Parathyroid adenoma (tissue), 2 donors: ENCODE measurements at regions not wholly inside any gene's neighbourhood (a gene's known extent, or its start where the extent isn't known, plus 50 kb on each side); places are given as distances from the start of the nearest gene placed in this dataset.
"Not testable (repeated sequence)": the region's sequence is repeated elsewhere in the genome, so short reads cannot be mapped to it uniquely, and the experiment has no call there.

Experiments used
- H2AFZ ChIP-seq: fragments of 300-600 bp; sonication (generic); one replicate; pipeline ENCODE4 v1.7.0; 2017; ENCODE audit warnings: antibody characterized with exemption, mild to moderate bottlenecking
- H3K27ac ChIP-seq: fragments of 300-600 bp; sonication (generic); one replicate; pipeline ENCODE4 v1.7.0; 2017
- H3K27me3 ChIP-seq: fragments of 300-600 bp; sonication (generic); one replicate; pipeline ENCODE4 v1.7.0; 2017; ENCODE audit warnings: low read length; ENCODE audit not compliant: control insufficient read depth, insufficient read depth
- H3K36me3 ChIP-seq: fragments of 300-600 bp; sonication (generic); one replicate; pipeline ENCODE4 v1.7.0; 2017; ENCODE audit warnings: low read length; ENCODE audit not compliant: control insufficient read depth, insufficient read depth
- H3K4me1 ChIP-seq: fragments of 300-600 bp; sonication (generic); one replicate; pipeline ENCODE4 v1.7.0; 2017; ENCODE audit warnings: control low read depth
- H3K4me2 ChIP-seq: fragments of 300-600 bp; sonication (generic); one replicate; pipeline ENCODE4 v1.7.0; 2017; ENCODE audit warnings: low read length
- H3K4me3 ChIP-seq: fragments of 300-600 bp; sonication (generic); one replicate; pipeline ENCODE4 v1.7.0; 2017; ENCODE audit warnings: low read depth, low read length
- H3K79me2 ChIP-seq: fragments of 300-600 bp; sonication (generic); one replicate; pipeline ENCODE4 v1.7.0; 2017; ENCODE audit warnings: control low read depth
- H3K9ac ChIP-seq: fragments of 300-600 bp; sonication (generic); one replicate; pipeline ENCODE4 v1.7.0; 2017; ENCODE audit warnings: mild to moderate bottlenecking
- H3K9me3 ChIP-seq: fragments of 300-600 bp; sonication (generic); one replicate; pipeline ENCODE4 v1.7.0; 2017; ENCODE audit warnings: low read length; ENCODE audit not compliant: control insufficient read depth
- TF ChIP-seq, protein P1 (sequence below): fragments of 300-600 bp; sonication (generic); IDR thresholded peaks from one replicate; pipeline ENCODE4 v1.7.0; 2017; ENCODE audit warnings: antibody characterized with exemption, mild to moderate bottlenecking
- donor health status: primary hyperparathyroidism.

DNA sequence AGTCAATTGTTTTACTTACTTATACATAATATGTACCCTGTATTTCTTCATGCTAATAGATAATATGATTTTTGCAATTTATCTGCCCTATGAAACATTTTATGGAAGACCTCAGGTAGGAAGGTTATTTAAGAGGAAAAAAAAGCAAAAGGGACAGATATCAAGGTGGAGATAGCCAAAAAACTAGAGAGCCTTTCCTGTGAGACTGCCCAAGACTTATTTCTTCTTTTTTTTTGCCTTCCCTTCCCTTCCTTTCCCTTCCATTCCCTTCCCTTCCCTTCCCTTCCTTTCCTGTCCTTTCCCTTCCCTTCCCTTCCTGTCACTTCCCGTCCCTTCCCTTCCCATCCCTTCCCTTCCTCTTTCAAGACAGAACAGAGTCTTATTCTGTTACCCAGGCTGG lies 80.6 kb upstream of the HMCN1 start:
- Histone ChIP-seq H3K4me3 (no peak overlapping the region), H3K9ac (no peak overlapping the region), H3K9me3 (no peaks in the 10 kb centered on the region), H3K36me3 (no peaks in the 10 kb centered on the region), H3K4me2 (no peak overlapping the region), H3K79me2 (no peaks in the 10 kb centered on the region), H2AFZ (no peak overlapping the region), H3K27me3 (no peaks in the 10 kb centered on the region), H3K27ac (no peak overlapping the region), H3K4me1 (no peaks in the 10 kb centered on the region)
- TF ChIP-seq, protein P1, sequence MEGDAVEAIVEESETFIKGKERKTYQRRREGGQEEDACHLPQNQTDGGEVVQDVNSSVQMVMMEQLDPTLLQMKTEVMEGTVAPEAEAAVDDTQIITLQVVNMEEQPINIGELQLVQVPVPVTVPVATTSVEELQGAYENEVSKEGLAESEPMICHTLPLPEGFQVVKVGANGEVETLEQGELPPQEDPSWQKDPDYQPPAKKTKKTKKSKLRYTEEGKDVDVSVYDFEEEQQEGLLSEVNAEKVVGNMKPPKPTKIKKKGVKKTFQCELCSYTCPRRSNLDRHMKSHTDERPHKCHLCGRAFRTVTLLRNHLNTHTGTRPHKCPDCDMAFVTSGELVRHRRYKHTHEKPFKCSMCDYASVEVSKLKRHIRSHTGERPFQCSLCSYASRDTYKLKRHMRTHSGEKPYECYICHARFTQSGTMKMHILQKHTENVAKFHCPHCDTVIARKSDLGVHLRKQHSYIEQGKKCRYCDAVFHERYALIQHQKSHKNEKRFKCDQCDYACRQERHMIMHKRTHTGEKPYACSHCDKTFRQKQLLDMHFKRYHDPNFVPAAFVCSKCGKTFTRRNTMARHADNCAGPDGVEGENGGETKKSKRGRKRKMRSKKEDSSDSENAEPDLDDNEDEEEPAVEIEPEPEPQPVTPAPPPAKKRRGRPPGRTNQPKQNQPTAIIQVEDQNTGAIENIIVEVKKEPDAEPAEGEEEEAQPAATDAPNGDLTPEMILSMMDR = no peak

DNA sequence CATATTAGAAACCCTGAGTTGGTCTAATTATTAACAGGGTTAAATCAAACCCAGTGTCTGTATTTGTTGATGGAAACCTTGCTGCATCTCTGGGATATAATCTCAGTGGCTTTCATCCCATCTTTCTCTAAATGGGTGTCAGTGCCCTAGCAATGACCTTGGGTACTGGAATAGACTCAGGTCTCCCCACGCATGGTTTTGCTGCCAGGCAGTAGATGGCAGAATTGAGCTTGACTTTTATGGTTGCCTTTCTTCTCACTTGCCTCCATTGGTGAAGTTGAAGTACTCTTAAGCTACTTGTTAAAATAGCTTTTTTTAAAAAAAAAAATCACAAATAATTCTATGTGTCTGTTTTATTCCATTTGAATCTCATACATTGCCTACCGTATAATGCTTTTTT lies 81.8 kb upstream of the HMCN1 start:
- Histone ChIP-seq H3K27me3 (no peaks in the 10 kb centered on the region), H3K4me1 (no peaks in the 10 kb centered on the region), H3K4me2 (no peak overlapping the region), H3K36me3 (no peaks in the 10 kb centered on the region), H2AFZ (no peak overlapping the region), H3K9ac (no peak overlapping the region), H3K27ac (no peak overlapping the region), H3K79me2 (no peaks in the 10 kb centered on the region), H3K9me3 (no peaks in the 10 kb centered on the region), H3K4me3 (no peak overlapping the region)
- TF ChIP-seq, protein P1 = no peak

DNA sequence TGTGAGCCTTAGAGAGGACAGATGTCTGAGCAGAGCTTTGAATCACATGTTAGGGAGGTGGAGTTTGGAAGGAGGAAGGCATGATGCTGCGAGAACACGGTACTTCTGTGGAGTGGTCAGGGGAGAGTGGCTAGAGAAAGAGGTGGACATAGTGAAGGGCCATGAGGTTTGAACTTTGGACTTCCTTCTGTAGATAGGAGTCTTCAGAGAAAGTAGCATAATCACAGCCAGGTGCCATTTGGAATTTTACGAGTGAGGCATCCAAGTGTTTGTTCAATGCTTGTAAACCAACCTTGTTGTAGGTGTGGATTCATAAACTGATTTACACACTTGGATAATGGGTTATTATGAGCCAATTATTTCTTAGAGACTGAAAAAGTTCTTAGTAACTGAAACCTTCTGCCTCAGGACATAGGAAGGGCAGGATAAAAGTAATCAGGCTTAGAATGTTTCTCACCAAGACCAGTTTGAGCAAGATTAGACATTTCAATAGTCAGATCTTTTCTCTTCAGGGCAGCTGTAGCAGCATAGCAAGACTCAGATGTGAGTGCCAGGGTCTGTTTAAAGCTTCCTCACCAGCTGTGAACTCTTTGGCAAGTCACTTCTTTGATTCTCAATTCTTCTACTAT lies 83.5 kb upstream of the HMCN1 start:
- Histone ChIP-seq H3K27me3 (no peaks in the 10 kb centered on the region), H3K79me2 (no peaks in the 10 kb centered on the region), H3K27ac (no peak overlapping the region), H3K4me3 (no peak overlapping the region), H2AFZ (no peak overlapping the region), H3K4me2 (no peak overlapping the region), H3K4me1 (no peaks in the 10 kb centered on the region), H3K9me3 (no peaks in the 10 kb centered on the region), H3K36me3 (no peaks in the 10 kb centered on the region), H3K9ac (no peak overlapping the region)
- TF ChIP-seq, protein P1 = no peak

DNA sequence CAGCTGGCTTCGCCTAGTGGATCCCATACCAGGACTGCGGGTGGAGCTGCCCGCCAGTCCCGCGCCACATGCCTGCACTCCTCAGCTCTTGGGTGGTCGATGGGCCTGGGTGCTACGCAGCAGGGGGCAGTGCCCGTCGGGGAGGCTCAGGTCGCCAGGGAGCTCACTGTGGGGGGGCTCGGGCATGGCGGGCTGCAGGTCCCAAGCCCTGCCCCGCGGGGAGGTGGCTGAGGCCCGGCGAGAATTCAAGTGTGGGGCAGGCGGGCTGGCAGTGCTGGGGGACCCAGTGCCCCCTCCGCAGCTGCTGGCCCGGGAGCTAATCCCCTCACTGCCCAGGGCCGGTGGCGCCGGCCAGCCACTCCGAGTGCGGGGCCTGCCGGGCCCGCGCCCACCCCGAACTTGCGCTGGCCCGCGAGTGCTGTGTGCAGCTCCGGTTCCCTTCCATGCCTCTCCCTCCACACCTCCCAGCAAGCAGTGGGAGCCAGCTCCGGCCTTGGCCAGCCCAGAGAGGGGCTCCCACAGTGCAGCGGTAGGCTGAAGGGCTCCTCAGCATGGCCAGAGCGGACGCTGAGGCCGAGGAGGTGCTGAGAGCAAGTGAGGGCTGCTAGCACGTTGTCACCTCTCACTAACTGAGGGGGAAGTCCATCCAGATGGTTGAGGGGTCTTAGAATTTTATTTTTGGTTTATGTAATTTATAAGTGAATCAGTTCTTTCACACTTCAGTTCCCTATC lies 85.2 kb upstream of the HMCN1 start:
- Histone ChIP-seq H2AFZ (no peak overlapping the region), H3K9ac (no peak overlapping the region), H3K4me2 (no peak overlapping the region), H3K9me3 (no peaks in the 10 kb centered on the region), H3K27ac (no peak overlapping the region), H3K4me1 (no peaks in the 10 kb centered on the region), H3K79me2 (no peaks in the 10 kb centered on the region), H3K36me3 (no peaks in the 10 kb centered on the region), H3K4me3 (no peak overlapping the region), H3K27me3 (no peaks in the 10 kb centered on the region)
- TF ChIP-seq, protein P1 = no peak

DNA sequence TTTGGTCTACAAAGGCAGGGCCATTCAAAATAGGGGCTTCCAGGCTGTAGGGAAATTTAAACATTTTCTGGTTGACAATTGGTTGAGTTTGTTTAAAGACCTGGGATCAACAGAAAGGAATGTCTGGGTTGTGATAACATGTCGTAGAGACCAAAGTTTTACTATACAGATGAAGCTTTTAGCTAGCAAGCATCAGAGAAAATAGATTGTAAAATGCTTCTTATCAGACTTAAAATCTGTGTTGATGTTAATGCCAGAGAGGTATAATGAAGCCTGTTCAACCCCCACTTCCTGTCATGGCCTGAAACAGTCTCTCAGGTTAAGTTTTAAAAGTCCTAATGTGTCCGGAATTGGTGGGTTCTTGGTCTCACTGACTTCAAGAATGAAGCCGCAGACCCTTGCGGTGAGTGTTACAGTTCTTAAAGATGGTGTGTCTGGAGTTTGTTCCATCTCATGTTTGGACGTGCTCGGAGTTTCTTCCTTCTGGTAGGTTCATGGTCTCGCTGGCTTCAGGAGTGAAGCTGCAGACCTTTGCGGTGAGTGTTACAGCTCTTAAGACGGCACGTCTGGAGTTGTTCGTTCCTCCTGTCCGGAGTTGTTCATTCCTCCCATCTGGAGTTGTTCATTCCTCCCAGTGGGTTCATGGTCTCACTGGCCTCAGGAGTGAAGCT lies 86.5 kb upstream of the HMCN1 start:
- not testable (repeated sequence) for H3K4me3 ChIP-seq, H2AFZ ChIP-seq, H3K27me3 ChIP-seq, H3K36me3 ChIP-seq, H3K4me1 ChIP-seq, H3K79me2 ChIP-seq, H3K9ac ChIP-seq, H3K27ac ChIP-seq, H3K9me3 ChIP-seq
- peak overlapping the region; percentile 10 for H3K4me2 ChIP-seq
